Cardiac muscle cell (in vitro differentiated cells and primary cell): ENCODE measurements at regions not wholly inside any gene's neighbourhood (a gene's known extent, or its start where the extent isn't known, plus 50 kb on each side); places are given as distances from the start of the nearest gene placed in this dataset.

Source experiments
- DNase-seq, 2 donors: peaks; one replicate each; pipeline versions ENCODE4 v3.0.0 to v3.0.0-alpha.2; 2010 to 2017; ENCODE audit warnings: low read depth in 1 of 2, low spot score in 1 of 2
- H3K27ac ChIP-seq: fragments of 200-600 bp; sonication (generic); 2 replicates; pipeline ENCODE4 v1.5.1; 2016
- H3K27me3 ChIP-seq: fragments of 200-600 bp; sonication (generic); 2 replicates; pipeline ENCODE4 v1.6.0; 2016; ENCODE audit warnings: control low read depth
- H3K36me3 ChIP-seq: fragments of 200-600 bp; sonication (generic); 2 replicates; pipeline ENCODE4 v1.5.1; 2016; ENCODE audit warnings: control low read depth
- H3K4me1 ChIP-seq: fragments of 200-600 bp; sonication (generic); 2 replicates; pipeline ENCODE4 v1.8.1; 2017; ENCODE audit warnings: low read depth, mild to moderate bottlenecking, mixed run types
- H3K4me3 ChIP-seq: fragments of 200-600 bp; sonication (generic); 2 replicates; pipeline ENCODE4 v1.5.1; 2016; ENCODE audit warnings: mild to moderate bottlenecking
- H3K9me3 ChIP-seq: fragments of 200-600 bp; sonication (generic); 2 replicates; pipeline ENCODE4 v1.5.1; 2017; ENCODE audit warnings: low read depth, mild to moderate bottlenecking, control low read depth
- TF ChIP-seq, protein P1 (sequence below): IDR thresholded peaks from 2 replicates; pipeline ENCODE4 v1.5.1; 2012; ENCODE audit warnings: low read depth, mild to moderate bottlenecking, low read length

- peaks cover 27% of the 10 kb centered on the region for H3K4me1 ChIP-seq
- H3K36me3 ChIP-seq, result no peaks in the 10 kb centered on the region
- TF ChIP-seq, protein P1, sequence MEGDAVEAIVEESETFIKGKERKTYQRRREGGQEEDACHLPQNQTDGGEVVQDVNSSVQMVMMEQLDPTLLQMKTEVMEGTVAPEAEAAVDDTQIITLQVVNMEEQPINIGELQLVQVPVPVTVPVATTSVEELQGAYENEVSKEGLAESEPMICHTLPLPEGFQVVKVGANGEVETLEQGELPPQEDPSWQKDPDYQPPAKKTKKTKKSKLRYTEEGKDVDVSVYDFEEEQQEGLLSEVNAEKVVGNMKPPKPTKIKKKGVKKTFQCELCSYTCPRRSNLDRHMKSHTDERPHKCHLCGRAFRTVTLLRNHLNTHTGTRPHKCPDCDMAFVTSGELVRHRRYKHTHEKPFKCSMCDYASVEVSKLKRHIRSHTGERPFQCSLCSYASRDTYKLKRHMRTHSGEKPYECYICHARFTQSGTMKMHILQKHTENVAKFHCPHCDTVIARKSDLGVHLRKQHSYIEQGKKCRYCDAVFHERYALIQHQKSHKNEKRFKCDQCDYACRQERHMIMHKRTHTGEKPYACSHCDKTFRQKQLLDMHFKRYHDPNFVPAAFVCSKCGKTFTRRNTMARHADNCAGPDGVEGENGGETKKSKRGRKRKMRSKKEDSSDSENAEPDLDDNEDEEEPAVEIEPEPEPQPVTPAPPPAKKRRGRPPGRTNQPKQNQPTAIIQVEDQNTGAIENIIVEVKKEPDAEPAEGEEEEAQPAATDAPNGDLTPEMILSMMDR, result no peak
- H3K9me3 ChIP-seq, result no peaks in the 10 kb centered on the region
- no peak for DNase-seq
- H3K27ac ChIP-seq, result no peak overlapping the region
- H3K4me3 ChIP-seq, result no peak overlapping the region
- no peaks in the 10 kb centered on the region for H3K27me3 ChIP-seq
Observed at GRCh38 chr7:33706771-33707200, 198.6 kb upstream of the BMPER start.

DNA sequence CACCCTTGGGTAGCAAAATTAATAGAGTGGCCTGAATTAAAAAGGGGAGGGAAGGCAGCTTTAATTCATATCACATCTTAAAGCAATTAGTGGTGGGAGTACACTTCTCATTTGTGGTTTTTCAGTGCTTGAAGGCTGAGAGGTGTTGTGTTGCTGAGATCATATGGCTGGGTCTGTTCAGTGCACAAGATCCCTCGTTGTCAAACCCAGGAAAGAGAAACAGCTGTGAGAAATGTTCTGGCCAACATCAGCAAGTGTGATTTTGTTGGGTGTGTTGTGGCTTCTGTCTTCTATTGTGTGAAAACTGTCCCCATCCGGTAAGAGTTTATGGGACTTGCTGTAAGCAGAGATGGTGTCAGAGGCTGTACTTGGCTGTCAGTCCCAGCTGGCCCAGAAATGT lies 197.9 kb upstream of the BMPER start:
- Histone ChIP-seq H3K27ac (peak overlapping the region; percentile 5), H3K27me3 (no peaks in the 10 kb centered on the region), H3K4me1 (peaks cover 33% of the 10 kb centered on the region), H3K4me3 (no peak overlapping the region), H3K9me3 (no peaks in the 10 kb centered on the region), H3K36me3 (no peaks in the 10 kb centered on the region)
- peak in 1 of 2 donors; percentile 37 for DNase-seq
- TF ChIP-seq, protein P1, result no peak

DNA sequence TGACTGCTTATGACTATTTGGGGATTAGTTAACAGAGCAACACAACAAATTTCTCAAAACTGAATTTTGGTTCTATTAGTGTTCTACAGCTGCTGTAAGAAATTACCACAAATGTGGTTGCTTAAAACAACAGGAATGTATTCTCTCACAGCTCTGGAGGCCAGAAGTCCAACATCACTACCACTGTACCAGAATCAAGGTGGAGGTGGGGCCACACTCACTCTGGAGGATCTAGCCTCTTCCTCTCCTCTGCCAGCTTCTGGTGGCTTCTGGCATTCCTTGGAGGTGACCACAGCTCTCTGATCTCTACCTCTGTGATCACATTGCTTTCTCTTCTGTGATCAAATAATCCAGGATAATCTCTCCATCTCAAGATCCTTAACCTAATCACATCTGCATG lies 194.7 kb upstream of the BMPER start:
- no peak for DNase-seq
- Histone ChIP-seq H3K27me3 (no peaks in the 10 kb centered on the region), H3K4me1 (peaks cover 27% of the 10 kb centered on the region), H3K27ac (peak overlapping the region; percentile 4), H3K36me3 (no peaks in the 10 kb centered on the region), H3K9me3 (no peaks in the 10 kb centered on the region), H3K4me3 (no peak overlapping the region)
- TF ChIP-seq, protein P1, result no peak

- H3K4me1 ChIP-seq, result peaks cover 26% of the 10 kb centered on the region
- TF ChIP-seq, protein P1, result no peak
- H3K36me3 ChIP-seq, result no peaks in the 10 kb centered on the region
Observed at GRCh38 chr7:33711231-33712019, 193.9 kb upstream of the BMPER start.

GRCh38 chr7:33712020-33712414 lies 193.3 kb upstream of the BMPER start:
- Histone ChIP-seq H3K36me3 (no peaks in the 10 kb centered on the region), H3K4me3 (no peak overlapping the region), H3K9me3 (no peaks in the 10 kb centered on the region), H3K4me1 (peaks cover 29% of the 10 kb centered on the region), H3K27ac (peak overlapping the region; percentile 85), H3K27me3 (no peaks in the 10 kb centered on the region)
- TF ChIP-seq, protein P1, result no peak
- no peak for DNase-seq

More at GRCh38 chr7:33711231-33712019, 193.9 kb upstream of the BMPER start:
- H3K9me3 ChIP-seq, result no peaks in the 10 kb centered on the region
- DNase-seq, result peak in 1 of 2 donors; percentile 62
- H3K4me3 ChIP-seq, result no peak overlapping the region
- H3K27me3 ChIP-seq, result no peaks in the 10 kb centered on the region
- H3K27ac ChIP-seq, result peak overlapping the region; percentile 85
